Activated CD4-positive, CD25-positive, alpha-beta regulatory T cell treated with anti-CD3 and anti-CD28 coated beads, Interleukin-2, amount 50 U/mL, for 24 hours (primary cell): ENCODE measurements at regions not wholly inside any gene's neighbourhood (a gene's known extent, or its start where the extent isn't known, plus 50 kb on each side); places are given as distances from the start of the nearest gene placed in this dataset.

Experiments used
- ATAC-seq, 2 donors: fragments of 150-1000 bp; cut with Tn5 transposase; one replicate each; pipeline ENCODE4 v1.10.0; 2021; ENCODE audit warnings: mild to moderate bottlenecking in 1 of 2, moderate library complexity in 1 of 2

- ATAC-seq: no peak
These were observed 175.9 kb downstream of the RPLP1 start for GRCh38 chr15:69628256-69629093.

DNA sequence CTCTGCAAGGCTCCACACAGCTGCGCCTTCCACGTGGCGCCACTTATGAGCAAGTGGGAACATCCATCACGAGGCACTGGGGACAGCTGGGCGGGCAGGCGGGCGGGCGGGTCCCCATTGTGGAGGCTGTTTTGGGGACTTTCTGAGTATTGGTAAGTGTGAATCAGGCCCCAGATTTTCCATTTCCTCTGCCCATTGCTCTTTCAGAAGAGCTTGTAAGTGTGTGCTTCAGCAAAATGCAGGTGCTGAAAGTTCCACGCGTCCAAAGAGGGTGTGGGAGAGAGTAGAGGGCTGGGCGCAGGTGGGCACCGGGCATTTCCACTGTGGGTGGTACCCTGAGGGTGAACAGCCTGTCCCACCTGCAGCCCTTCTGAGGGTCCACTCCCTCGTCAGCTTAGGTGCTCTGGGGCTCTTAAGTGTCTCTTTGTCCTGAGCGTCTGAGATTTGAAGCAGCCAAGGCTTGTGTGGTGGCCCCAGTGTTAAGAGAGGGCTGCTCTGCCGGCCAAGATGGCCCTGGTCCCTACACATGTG is 177.1 kb downstream of the RPLP1 start:
- ATAC-seq: no peak

- ATAC-seq: no peak
These were observed 178.4 kb downstream of the RPLP1 start for GRCh38 chr15:69631005-69631404.

GRCh38 chr15:69631978-69632377 is 179.4 kb downstream of the RPLP1 start:
- ATAC-seq: no peak

DNA sequence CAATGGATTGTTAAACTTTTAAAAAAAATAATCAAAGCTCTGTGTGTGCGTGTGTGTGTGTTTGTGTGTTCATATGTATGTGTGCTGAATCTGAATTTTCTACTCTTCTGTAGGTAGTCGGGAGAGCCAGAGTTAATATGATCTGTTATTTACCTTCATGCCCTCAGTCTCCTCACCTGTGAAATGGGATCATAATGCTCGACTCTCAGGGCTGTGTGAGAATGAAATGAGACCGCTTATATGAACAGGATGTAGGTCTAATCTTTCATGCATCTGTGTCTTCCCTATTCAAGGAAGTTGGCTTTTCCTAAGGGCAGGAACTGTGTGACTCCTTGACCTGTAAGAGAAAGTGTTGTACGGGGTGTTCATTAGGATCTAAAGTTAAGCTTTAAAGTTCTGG is 182.2 kb downstream of the RPLP1 start:
- ATAC-seq: no peak

DNA sequence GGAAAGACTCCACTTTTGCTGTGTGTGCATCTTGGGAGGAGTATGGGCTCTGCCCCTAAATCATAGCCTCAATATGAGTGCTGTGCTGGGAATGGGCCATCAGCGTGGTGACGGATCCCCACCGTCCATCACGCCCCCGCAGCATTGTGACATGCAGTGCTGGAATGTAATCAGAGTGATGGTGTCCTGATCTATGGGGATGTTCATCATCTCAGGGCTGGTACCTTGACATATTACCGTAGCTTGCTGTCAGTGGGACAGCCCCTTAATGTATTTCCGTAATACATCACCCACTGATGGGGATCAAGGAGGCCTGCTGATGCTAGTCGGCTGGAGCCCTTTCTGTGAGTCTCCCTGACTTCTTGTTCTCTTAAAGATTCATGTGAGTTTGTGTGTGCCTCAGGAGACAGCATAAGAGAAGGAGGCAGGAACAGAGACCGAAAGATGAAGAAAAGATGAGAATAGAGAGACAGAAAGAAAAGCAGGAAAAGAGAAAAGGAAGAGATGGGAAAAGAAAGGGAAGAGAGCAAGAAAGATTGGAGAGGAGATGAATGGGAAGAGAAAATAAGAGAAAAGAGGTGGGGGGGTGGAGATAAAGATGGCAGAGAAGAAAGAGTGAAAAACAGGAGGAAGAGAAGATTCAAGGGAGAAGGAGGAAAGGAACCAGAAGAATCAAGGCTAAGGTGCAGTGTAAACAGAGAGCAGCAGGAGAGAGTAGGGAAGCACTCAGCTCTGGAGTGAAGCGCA is 183.7 kb downstream of the RPLP1 start:
- ATAC-seq: no peak

DNA sequence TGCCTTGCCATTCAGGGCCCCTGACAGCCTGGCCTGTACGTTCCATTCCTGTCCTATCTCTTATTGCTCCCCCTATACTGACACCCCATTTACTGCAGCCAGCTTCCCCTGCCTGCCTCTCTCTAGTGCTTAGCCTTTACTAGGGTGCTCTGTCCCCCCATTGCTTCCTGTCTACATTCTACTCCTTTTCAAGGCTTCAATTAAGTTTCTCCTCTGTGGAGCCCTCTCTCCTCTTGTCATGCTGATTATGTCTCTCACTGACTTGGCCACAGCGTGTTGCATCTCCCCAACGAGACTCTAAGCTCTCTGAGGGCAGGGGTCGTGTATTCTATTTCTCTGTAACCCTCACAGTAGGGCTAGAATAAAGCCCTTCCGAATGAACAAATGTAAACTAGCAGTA is 185.2 kb downstream of the RPLP1 start:
- ATAC-seq: no peak

DNA sequence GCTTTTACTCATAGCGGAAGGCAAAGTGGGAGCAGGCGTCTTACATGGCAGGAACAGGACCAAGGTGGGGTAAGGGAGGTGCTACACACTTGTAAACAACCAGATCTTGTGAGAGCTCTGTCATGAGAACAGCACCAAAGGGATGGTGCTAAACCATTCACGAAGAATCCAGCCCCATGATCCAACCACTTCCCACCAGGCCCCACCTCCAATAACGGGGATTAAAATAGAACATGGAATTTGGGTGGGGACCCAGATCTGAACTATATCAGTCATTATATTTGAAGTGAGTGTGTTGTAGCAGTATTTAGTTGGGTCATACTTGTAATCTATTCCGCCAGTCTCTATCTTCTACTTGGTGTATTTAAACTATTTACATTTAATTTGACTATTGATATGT is 190.9 kb downstream of the RPLP1 start:
- no peak for ATAC-seq

DNA sequence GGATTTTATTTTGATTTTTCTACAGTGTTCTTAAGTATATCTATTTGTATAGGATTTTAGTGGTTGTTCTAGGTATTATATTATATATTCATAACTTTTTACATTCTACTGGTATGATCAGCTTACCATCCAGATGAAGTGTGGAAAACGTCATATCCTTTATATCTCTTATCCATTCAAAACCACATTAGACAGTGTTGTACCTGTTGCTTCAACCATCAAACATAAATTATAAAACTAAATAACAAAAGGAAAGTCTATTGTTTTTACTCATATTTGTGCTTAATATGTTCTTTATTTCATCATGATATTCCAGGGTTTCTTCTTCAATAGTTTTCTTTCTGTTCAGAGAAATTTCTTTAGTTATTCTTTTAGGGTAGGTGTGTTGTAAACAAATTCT is 191.4 kb downstream of the RPLP1 start:
- ATAC-seq: no peak

GRCh38 chr15:69644876-69645275 is 192.3 kb downstream of the RPLP1 start:
- no peak for ATAC-seq

DNA sequence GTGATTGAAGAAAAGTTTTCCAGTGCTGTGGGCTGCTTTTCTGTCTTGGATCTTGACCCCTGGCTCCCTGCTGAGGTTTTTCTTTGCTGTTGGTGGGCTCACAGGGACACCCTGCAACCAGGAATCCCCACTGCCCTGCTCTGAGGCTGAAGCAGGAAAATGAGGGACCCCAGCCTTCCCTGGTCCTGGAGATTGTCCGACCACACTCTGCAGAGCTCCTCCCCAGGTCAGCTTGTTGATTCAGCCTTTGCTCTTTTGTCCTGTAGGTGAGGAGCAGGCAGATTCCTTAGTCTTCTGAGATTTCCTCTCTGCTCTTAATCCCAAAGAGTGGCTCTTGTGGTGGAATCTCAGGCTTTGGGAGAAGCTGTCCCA is 194.5 kb downstream of the RPLP1 start:
- no peak for ATAC-seq

GRCh38 chr15:69648212-69648611 is 195.6 kb downstream of the RPLP1 start:
- ATAC-seq: no peak

- ATAC-seq: no peak
These were observed 196.4 kb downstream of the RPLP1 start for GRCh38 chr15:69648775-69649735.

DNA sequence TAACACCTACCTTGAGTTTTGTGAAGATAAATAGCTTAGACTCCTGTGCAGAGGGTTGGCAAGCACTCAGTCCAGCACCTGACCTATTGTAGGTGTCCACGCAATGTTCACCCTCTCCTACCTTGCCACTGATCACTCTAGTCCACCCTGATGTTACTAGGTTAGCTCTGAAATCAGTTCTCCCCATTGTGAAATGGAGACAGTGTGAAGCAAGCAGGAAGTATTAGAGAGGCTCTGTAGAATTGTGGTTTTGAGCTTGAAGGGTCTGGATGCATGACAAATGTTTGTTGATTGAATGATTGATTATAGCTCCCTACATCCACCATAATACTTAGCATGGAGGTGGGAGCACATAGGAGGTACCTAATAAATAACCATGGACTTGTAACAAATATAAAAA is 199.7 kb downstream of the RPLP1 start:
- ATAC-seq: no peak

- ATAC-seq: no peak
These were observed 200.2 kb downstream of the RPLP1 start for GRCh38 chr15:69652751-69653305.

GRCh38 chr15:69653306-69653705 is 200.7 kb downstream of the RPLP1 start:
- ATAC-seq: no peak

GRCh38 chr15:69653846-69654245 is 201.2 kb downstream of the RPLP1 start:
- no peak for ATAC-seq

- ATAC-seq: no peak
These were observed 203.8 kb downstream of the RPLP1 start for GRCh38 chr15:69656271-69657030.

- ATAC-seq: no peak
These were observed 205.0 kb downstream of the RPLP1 start for GRCh38 chr15:69657626-69658025.

DNA sequence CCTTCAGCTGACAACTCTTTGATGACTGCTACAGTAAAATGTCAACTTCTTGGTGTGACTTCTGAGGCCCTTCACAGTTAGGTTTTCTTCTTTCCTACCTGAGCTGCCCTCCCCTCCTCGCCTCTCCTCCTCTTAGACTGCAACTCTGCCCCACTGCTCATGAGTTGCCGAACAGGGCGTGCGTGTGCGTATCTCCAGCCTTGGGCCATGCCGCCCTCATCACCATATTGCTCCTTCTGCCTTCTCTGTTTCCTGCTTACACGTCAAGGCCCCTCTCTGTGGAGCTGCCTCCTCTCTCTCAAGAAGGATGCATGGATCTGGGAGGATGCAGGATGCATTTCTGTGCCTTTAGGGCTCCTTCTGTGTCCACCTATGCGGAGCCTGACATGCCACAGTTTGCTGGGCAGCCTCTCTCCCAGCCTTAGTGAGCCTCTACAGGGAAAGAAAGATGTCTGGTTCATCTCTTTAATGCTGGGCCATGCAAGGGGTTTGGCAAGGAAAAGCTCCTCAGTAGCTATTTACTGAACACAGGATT is 205.9 kb downstream of the RPLP1 start:
- ATAC-seq: no peak

DNA sequence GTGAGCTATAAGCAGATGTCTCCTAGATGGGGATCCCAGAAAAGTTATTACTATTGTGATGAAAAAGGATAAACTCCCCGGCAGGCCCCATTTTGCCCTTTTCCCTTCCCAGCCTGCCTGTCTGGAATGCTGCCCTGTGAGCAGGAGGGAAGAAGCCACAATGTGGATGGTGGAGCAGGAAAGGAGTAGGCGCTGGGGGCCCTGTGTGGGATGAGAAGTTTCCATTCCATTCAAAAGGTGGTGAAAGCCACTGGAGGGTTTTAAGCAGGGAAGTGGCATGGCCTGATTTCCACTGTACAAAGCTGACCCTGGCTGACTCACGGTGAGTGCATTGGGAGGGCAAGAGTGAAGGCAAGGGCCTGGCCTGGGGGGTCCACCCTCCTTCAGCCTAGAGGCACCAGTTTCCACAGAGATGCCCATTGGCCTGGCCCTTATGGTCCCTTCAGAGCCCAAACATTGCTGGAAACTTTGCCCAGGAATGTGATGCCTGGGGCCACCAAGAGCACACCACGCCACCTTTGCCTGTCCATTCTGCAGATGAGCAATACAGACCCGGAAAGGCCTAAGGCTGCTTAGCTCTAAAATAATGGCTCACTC is 206.9 kb downstream of the RPLP1 start:
- ATAC-seq: no peak
